ENCODE measurements at regions not wholly inside any gene's neighbourhood (a gene's known extent, or its start where the extent isn't known, plus 50 kb on each side); places are given as distances from the start of the nearest gene placed in this dataset.
A peak's percentile ranks its signal among the peaks of the same experiment; 100 is the strongest.

- TF ChIP-seq ZNF512 (CRISPR knock-in tag; IDR thresholded peaks at IDR 0.05) (no peak), MTF2 (CRISPR knock-in tag; IDR thresholded peaks at IDR 0.05; ENCODE audit: borderline replicate concordance) (no peak), BHLHE40 (IDR thresholded peaks at IDR 0.05; ENCODE audit: low read length) (no peak), NCOA5 (CRISPR knock-in tag; IDR thresholded peaks at IDR 0.05) (no peak), YEATS2 (CRISPR knock-in tag; IDR thresholded peaks at IDR 0.05; ENCODE audit: borderline replicate concordance) (peak; percentile 27; the same call in 1 of the 2 replicates), IKZF5 (CRISPR knock-in tag; IDR thresholded peaks at IDR 0.05) (peak; percentile 67; the same call in 1 of the 2 replicates), HDAC2 (CRISPR knock-in tag; IDR thresholded peaks at IDR 0.05) (peak; percentile 78), ZNF160 (CRISPR knock-in tag; IDR thresholded peaks at IDR 0.05) (no peak), SKI (IDR thresholded peaks at IDR 0.05; ENCODE audit: partially characterized antibody) (no peak), ZNF816 (CRISPR knock-in tag; IDR thresholded peaks at IDR 0.05; ENCODE audit: borderline replicate concordance) (no peak), ZNF619 (CRISPR knock-in tag; IDR thresholded peaks at IDR 0.05) (no peak), HDAC1 (CRISPR knock-in tag; IDR thresholded peaks at IDR 0.05) (peak; percentile 66; the same call in 1 of the 2 replicates), HNF1B (CRISPR knock-in tag; IDR thresholded peaks at IDR 0.05) (peak; percentile 98), ZNF609 (CRISPR knock-in tag; IDR thresholded peaks at IDR 0.05; ENCODE audit: borderline replicate concordance) (peak; percentile 82), ZKSCAN5 (CRISPR knock-in tag; IDR thresholded peaks at IDR 0.05) (no peak), CREM (IDR thresholded peaks at IDR 0.05) (peak; percentile 84), CREM (CRISPR knock-in tag; IDR thresholded peaks at IDR 0.05) (no peak), SIX4 (CRISPR knock-in tag; IDR thresholded peaks at IDR 0.05) (peak; percentile 79), ZFP62 (CRISPR knock-in tag; IDR thresholded peaks at IDR 0.05) (no peak), KDM4B (CRISPR knock-in tag; IDR thresholded peaks at IDR 0.05) (no peak), MYNN (CRISPR knock-in tag; IDR thresholded peaks at IDR 0.05; ENCODE audit: low read depth) (no peak), GATA4 (IDR thresholded peaks at IDR 0.05; ENCODE audit: borderline replicate concordance, low read depth) (peak; percentile 35; the same call in 1 of the 2 replicates), ZFP36L1 (CRISPR knock-in tag; IDR thresholded peaks at IDR 0.05) (peak; percentile 26; the same call in 1 of the 2 replicates)
These were observed 182.3 kb downstream of the MZT1 start (continued) for GRCh38 chr13:72545030-72545719.
